HG02763 (cell line): ENCODE measurements at regions not wholly inside any gene's neighbourhood (a gene's known extent, or its start where the extent isn't known, plus 50 kb on each side); places are given as distances from the start of the nearest gene placed in this dataset.
"Not testable (repeated sequence)": the region's sequence is repeated elsewhere in the genome, so short reads cannot be mapped to it uniquely, and the experiment has no call there.

Experiments used
- ATAC-seq: cut with Tn5 transposase; IDR thresholded peaks from one replicate; pipeline ENCODE4 v1.9.1; 2021; ENCODE audit warnings: mild to moderate bottlenecking, moderate library complexity; ENCODE audit not compliant: unreplicated experiment

DNA sequence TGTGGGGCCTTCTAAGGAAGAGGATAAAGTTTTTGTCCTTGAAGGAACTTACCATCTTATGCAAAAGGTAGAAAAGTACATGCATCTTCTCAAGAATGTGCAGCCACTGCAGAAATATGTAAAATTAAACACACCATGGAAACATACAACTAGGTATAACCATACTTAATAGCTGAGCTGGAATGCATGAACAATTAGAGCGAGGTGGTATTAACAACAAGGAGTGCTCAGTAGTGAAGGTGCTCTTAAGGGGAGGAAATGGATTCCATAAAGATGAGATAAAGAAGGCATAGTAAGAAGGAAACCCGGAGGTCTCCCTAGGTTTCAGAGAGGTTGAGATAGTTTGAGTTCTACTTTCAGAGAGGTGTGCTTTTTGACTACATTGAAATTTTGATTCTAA, 415.9 kb downstream of the NDFIP2 start:
- ATAC-seq, result no peak

DNA sequence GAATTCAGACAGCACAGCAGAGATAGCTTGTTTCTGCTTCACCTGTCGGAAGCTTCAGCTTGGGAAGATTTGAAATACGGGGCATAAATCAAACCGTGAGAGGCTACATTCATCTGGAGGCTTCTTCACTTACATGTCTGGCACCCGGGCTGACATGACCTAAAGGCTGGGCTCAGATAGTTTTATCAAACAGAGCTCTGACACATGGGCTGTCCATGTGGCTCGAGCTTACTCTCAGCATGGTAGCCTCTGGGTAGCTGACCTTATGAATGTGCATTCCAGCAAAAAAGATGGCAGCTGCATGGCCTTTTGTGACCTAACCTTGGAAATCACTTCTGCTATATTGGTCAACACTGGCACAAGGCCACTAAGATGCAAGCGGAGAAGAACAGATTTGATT, 414.5 kb downstream of the NDFIP2 start:
- no peak for ATAC-seq

GRCh38 chr13:79887278-79887677, 406.3 kb downstream of the NDFIP2 start:
- ATAC-seq, result not testable (repeated sequence)

GRCh38 chr13:79886601-79887000, 405.6 kb downstream of the NDFIP2 start:
- no peak for ATAC-seq

GRCh38 chr13:79884890-79885289, 403.9 kb downstream of the NDFIP2 start:
- ATAC-seq, result no peak

DNA sequence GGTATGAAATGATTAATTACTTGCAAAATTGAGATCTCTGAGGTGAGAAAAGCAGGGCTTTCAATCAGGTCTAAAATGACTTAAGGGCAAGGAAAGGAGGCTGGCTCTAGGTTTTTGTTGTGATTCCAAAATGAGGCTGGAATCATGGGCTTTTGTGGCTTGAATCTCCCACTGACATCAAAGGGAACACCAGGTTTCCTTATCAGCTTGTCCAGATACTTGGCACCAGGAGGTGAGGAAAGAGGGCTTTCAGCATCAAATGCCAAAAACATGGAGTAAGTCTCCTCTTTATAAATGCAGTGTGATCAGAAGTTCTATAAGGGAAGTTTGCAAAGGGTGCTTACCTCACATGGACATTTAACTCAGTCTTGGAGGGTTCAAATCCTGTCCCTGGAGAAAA, 402.3 kb downstream of the NDFIP2 start:
- ATAC-seq, result no peak

DNA sequence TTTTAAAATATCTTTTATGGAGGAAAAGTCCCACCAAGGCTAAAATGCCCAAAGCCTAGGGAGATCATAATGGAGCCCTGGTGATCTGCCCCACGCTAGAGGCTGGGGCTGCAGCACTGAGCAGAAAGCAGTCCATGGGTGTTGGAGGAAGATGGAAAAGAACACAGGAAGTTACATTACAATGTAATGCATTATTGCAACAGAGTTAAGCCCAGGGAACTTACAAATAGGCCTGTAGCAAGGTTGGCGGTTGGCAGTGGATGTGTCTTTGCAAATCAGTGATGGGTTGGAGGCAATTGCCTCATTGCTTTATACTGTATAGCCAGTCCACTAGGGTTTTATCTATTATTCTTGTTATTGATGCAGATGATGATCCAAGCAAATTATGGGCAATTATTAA, 399.9 kb downstream of the NDFIP2 start:
- no peak for ATAC-seq

DNA sequence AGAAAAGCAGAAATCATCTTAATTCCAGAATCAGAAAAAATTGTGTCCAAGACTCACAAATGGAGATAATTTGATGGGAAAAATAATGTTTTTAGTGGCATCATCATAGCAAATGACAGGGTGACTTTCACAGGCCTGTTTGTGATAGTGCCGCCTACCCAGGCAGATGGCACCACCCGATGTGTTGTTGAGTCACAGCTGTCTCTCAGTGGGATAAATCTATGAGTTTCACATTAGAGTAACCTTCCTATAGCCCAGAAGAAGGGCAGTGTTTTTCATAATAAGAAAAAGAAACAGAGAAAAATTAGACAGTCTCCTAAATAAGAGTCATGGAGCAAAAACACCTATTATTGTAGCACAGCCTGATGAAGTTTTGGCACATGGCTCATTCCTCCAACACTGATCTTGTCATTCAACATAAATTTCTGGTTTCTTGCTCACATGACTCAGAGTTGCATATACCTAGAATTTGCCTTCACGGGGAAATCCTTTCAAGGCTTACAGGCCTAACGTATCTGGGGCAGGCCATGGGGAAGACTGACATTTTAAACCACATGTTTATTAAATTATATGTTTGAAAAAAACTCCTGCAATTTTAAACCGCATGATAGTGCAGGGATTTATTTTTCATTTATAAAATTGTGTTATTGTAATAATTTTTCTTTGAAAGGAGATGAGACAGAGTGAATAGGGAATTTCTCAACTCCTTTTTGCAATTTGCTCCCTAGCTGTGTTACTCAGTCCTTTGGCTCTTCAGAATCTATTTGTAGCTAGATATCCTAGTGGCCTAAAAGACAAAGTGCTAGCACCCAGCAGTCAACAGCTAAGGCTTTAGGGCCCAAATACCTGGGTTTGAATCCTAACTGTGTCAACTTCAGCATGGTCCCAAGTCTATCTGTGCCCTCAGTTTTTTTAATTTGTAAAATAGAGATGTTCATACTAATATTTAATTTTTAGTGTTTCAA, 393.7 kb downstream of the NDFIP2 start:
- no peak for ATAC-seq

- ATAC-seq, result no peak
These were observed 390.6 kb downstream of the NDFIP2 start for GRCh38 chr13:79871594-79871993.

GRCh38 chr13:79870766-79871165, 389.8 kb downstream of the NDFIP2 start:
- ATAC-seq, result no peak

DNA sequence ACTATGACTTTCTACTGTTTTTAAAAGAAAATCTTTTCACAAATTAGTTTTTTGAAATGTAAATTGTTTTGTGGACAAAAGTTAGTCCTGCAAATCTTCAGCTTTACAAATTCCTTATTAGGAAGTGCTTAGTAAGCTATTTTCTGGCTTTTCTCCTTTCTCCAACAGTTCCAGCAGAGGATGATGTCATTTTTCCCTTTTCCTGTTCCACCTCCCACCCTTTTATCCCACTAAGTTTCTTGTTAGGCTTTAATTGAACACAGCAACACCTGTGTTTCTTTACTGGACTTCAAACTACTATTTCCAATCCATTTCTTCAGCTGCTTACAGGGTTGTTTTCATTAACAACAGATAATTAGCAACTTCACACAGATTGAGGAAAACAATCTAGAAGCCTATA, 389.2 kb downstream of the NDFIP2 start:
- ATAC-seq, result no peak

DNA sequence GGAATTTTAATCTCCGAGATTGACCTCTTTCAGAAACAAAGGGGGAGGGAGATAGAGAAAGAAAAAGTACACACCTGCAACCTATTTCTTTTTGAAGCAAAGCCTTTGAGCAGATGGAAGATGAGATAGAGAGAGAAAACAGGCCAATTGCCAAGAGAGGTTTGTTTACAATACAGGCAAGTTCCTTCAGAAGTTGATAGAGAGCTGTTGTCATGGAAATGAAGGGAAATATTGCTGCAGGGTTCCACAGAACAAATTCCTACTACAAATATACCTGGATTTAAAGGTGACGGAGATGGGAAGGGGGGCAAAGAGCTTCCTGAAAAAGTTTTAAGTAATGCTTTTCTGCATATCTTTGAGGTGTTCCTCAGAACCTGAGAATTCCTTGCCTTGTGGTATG, 388.4 kb downstream of the NDFIP2 start:
- no peak for ATAC-seq

GRCh38 chr13:79867254-79867653, 386.3 kb downstream of the NDFIP2 start:
- no peak for ATAC-seq

GRCh38 chr13:79866436-79866835, 385.5 kb downstream of the NDFIP2 start:
- ATAC-seq, result no peak

- ATAC-seq, result no peak
These were observed 381.6 kb downstream of the NDFIP2 start for GRCh38 chr13:79862515-79862914.

DNA sequence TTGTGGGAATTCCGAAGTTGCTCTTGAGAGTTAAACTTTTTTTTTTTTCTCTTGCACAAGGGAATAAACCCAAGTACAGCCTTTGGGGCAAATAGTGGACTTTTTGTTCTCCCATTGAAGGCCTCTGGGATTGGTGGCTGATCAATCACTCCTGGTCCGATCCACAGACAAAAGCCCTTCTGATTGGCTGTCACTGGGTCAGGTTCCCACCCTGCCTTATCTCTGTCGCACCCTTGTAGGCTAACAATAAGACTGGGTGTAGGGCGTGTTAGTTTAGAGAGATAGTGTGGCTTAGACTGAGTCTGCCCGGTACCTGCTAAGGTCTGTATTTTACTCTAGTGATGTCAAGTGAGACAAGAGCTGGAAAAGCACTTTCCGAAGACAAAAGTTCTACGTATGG, 380.8 kb downstream of the NDFIP2 start:
- no peak for ATAC-seq

GRCh38 chr13:79860791-79861190, 379.8 kb downstream of the NDFIP2 start:
- no peak for ATAC-seq

DNA sequence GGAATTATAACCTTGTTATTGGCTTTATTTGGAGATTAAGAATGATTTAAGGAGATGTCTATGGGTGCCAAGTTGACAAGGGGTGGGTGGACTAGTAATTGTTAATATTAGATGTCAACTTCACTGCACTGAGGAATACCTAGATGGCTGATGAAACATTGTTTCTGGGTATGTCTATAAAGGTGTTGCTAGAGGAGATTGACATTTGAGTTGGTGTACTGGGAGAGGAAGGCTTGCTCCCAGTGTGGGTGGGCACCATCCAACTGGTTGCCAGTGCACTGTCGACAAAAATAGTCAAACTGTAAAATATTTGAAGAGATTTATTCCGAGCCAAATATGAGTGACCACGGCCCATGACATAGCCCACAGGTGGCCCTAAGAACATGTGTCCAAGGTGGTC, 378.8 kb downstream of the NDFIP2 start:
- ATAC-seq, result no peak

DNA sequence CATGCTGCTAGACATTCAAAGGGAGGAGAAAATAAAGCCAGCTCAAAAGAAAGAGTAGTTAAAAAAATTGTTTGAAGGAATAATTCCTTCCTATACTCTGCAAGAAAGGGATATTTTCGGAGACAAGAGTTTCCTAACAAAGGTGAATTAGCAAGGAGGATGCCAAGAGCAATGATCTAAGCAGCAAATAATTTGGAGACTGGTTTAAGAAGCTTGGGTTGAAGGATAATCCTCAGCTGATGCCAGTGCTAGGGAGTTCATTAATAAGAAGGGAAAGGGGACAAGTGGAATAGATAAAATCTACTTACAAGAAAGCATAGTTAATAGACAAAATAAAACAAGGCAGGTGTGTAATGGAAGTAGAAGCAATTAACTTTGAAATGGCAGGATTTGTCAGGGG, 372.3 kb downstream of the NDFIP2 start:
- ATAC-seq, result no peak

DNA sequence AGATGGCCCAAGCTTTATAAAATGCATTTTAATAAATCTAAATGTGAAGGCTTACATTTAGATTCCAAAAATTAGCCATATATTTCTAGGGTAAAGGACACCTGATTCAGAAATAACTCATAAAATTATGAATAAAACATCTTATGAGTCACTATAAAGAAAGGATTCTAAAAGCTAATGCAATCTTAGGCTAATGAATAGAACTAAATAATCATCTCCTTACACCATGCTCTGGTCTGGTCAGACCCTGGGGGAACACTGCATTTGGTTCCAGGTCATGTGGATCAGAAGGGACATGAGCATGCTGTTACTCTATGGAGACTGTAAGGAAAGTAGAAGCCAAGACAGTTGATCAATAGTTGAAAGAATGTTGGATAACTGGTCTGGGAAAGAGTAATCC, 370.4 kb downstream of the NDFIP2 start:
- ATAC-seq, result no peak

DNA sequence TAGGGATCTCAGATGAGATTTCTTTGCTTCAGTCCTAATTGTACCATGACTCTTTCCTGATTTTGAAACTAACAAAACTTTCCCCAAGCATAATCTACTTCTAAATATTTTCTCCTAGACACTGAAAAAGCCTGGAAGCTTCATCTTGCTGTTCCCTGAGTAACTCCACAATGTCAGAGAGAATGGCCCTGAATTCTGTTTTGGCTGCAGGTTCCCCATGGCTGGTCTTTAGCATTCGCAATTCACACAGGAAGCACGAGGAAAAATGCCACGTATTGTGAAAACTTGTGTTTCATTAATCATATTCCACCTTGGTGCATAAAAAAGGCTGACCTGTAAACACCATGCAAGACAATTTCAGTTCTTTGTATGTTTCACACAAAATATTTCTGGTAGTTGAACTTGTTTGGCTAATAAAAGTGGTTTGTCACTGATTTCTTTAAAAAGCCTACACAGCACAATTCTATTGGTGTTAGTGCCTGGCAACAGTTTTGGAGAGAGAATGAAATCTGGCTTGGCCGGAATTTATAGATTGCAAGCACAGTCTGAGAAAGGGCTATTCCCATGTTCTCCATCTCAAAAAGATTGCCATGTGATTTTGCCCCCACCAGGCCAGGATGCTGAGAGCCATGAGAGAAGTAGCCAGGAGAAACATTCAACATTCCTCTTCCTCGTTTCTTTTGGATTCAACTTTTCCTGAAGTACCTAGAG, 367.1 kb downstream of the NDFIP2 start:
- no peak for ATAC-seq

DNA sequence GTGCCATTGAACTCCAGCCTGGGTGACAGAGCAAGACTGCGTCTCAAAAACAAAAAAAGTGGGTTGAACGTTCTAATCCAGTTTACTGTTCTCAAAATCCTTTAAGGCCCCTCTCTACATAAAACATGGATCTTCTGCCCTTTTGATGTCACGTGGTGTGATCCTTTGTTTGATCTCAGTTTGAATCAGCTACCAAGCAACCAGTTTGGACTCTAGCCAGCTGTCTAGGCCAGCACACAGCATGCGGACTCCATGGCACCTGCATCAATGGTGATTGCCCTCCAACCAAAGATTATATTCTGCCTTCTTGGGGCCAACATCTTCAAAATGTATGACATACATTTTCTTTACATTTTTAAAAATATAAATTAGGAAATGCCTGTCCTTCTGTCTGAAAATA, 365.4 kb downstream of the NDFIP2 start:
- no peak for ATAC-seq
